ENCODE measurements at regions not wholly inside any gene's neighbourhood (a gene's known extent, or its start where the extent isn't known, plus 50 kb on each side); places are given as distances from the start of the nearest gene placed in this dataset.

DNA sequence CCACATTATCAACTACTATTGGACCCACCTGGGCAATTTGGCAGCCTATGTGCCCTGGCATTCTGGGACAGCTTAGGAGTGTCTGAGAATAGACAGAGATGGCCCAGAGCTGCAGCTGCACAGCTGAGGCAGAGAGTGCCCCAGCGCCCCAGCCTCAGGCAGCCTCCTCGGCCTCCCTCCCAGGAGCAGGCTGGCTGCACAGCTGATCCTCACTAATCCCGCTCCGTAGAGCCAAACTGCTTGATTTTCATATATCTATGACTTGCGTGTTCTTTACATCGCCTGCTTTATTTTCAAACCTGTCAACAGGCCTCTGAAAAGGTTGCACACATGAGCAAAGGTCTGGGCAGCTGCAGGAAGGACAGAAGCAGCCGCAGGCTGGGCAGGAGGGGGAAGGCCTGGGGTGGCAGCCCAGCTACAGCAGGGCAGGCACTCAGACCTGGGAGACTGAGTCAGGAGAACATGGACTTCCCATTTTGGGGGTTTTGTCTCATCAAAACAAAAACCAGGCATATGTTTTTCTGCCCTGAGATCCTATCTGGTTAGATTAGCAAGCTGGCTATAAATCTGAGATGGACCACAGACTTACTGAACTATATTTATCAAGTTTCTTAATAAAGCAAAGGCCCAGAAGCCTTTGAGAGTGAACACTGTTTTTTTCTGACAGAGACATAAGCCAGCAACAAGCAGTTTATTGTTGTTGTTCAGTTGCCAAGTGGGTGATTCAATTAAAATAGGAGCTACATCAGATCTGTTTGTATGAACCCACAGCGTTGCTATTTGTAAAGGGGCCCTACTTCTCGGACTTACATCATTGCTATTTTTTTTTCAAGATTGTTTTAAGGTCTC lies 301.8 kb upstream of the DUSP10 start:
- no peak for TF ChIP-seq EZH2 (IDR thresholded peaks at IDR 0.05; ENCODE audit: low read length, unreplicated experiment)
- TF ChIP-seq, protein P1, sequence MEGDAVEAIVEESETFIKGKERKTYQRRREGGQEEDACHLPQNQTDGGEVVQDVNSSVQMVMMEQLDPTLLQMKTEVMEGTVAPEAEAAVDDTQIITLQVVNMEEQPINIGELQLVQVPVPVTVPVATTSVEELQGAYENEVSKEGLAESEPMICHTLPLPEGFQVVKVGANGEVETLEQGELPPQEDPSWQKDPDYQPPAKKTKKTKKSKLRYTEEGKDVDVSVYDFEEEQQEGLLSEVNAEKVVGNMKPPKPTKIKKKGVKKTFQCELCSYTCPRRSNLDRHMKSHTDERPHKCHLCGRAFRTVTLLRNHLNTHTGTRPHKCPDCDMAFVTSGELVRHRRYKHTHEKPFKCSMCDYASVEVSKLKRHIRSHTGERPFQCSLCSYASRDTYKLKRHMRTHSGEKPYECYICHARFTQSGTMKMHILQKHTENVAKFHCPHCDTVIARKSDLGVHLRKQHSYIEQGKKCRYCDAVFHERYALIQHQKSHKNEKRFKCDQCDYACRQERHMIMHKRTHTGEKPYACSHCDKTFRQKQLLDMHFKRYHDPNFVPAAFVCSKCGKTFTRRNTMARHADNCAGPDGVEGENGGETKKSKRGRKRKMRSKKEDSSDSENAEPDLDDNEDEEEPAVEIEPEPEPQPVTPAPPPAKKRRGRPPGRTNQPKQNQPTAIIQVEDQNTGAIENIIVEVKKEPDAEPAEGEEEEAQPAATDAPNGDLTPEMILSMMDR (conservative IDR thresholded peaks at IDR 0.05; ENCODE audit: low read depth, low read length): no peak

Data from PC-3 (cell line).